Fibroblast of pulmonary artery (primary cell): ENCODE measurements at regions not wholly inside any gene's neighbourhood (a gene's known extent, or its start where the extent isn't known, plus 50 kb on each side); places are given as distances from the start of the nearest gene placed in this dataset.

Experiments used
- DNase-seq: peaks from one replicate; pipeline ENCODE4 v3.0.0-alpha.2; 2010; ENCODE audit warnings: low read depth
- H3K4me3 ChIP-seq: replicated peaks from 2 replicates; pipeline ENCODE4 v1.5.1; 2011; ENCODE audit warnings: low read depth, mild to moderate bottlenecking, control low read depth, low read length, moderate library complexity
- TF ChIP-seq, protein P1 (sequence below): IDR thresholded peaks from 2 replicates; pipeline ENCODE4 v1.5.1; 2011; ENCODE audit warnings: mild to moderate bottlenecking, control low read depth, low read length, inconsistent platforms; ENCODE audit errors: missing control alignments

DNA sequence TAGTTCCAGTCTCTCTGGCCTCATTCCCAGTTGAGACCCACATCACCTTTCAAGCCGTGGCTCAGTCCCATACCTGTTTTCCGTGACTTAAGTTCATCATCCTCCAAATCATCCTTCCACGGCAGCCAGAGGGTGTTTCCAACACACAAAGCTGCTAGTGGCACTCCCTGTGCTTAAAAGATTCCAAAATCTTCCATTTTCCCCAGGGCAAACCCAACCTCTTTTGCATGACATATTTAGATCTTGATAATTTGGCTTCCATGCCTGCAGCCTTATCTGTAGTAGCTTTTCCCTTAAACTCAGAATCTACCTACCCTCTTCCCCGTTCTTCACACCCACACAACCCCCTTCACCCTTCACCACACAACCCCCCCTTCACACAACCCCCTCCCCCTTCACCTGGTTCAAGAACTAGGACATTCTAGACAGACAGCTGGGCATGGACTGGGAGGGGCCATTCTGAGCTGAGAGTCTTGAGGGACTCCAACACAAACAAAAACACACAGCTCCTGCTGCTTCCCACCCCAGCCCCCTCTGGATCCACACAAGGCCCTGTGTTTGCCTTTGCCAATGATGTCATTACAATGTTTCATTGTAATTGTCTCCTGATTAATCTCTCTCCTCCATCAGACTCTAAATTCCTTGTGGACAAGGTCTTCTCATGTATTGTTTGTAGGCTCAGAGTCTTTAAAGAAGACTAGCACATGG is 268.2 kb downstream of the SH3GL2 start:
- no peak for DNase-seq
- TF ChIP-seq, protein P1, sequence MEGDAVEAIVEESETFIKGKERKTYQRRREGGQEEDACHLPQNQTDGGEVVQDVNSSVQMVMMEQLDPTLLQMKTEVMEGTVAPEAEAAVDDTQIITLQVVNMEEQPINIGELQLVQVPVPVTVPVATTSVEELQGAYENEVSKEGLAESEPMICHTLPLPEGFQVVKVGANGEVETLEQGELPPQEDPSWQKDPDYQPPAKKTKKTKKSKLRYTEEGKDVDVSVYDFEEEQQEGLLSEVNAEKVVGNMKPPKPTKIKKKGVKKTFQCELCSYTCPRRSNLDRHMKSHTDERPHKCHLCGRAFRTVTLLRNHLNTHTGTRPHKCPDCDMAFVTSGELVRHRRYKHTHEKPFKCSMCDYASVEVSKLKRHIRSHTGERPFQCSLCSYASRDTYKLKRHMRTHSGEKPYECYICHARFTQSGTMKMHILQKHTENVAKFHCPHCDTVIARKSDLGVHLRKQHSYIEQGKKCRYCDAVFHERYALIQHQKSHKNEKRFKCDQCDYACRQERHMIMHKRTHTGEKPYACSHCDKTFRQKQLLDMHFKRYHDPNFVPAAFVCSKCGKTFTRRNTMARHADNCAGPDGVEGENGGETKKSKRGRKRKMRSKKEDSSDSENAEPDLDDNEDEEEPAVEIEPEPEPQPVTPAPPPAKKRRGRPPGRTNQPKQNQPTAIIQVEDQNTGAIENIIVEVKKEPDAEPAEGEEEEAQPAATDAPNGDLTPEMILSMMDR = no peak

DNA sequence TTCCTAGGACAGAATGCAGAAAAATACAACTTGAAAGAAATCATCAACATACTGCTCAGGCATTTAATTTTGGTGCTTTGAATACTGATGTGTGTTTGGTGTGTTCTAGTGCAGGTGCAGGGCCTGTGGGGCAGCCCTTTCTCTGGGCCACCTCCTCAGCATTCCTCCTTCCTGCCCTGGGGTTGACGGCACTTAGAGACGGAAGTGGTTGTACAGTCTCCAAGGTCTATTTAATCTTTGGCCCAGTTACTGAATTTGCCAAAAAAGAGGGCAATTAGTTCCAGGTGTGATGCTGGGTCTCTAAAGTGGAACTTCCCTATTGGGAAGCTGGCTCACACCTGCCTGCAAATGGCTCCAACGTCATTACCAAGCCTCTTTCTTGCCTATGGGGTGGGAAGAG is 269.0 kb downstream of the SH3GL2 start:
- no peak for DNase-seq
- no peak overlapping the region for H3K4me3 ChIP-seq
- TF ChIP-seq, protein P1 = no peak

More for the DNA sequence above, 268.2 kb downstream of the SH3GL2 start:
- no peak overlapping the region for H3K4me3 ChIP-seq

DNA sequence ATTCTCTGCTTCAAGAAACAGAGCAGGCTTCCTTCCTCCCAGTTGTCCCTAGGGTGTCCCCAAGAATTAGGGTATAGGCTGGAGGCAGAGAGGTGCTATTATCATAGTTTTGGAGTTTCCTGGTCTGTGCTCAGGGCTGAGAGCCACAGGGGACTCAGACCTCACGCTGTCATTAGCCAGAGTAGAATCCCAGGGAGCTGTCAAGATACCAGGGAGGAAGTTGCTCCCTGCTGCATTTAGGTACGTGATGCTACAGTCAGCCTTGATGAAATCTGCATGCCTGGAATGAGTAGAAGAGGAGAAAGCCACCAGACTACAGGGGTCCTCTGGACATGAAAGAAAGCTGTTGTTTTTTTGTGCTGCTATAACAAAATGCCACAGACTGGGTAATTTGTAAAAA is 273.2 kb downstream of the SH3GL2 start:
- no peak overlapping the region for H3K4me3 ChIP-seq
- DNase-seq = no peak
- TF ChIP-seq, protein P1 = no peak

DNA sequence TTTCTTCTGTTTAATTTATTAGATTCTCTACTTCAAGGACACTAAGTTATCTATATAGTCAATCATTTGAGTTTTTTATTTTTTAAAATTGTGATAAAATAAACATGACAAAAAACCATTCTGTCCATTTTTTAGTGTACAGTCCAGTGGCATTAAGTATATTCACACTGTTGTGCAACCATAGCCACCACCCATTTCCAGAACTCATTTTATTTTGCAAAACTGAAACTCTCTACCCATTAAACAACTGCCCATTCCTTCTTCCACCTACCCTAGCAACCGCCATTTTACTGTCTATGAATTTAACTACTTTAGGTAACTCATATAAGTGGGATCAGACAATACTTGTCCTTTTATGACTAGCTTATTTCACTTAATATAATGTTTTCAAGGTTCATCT is 275.6 kb downstream of the SH3GL2 start:
- TF ChIP-seq, protein P1 = no peak
- no peak overlapping the region for H3K4me3 ChIP-seq
- no peak for DNase-seq

DNA sequence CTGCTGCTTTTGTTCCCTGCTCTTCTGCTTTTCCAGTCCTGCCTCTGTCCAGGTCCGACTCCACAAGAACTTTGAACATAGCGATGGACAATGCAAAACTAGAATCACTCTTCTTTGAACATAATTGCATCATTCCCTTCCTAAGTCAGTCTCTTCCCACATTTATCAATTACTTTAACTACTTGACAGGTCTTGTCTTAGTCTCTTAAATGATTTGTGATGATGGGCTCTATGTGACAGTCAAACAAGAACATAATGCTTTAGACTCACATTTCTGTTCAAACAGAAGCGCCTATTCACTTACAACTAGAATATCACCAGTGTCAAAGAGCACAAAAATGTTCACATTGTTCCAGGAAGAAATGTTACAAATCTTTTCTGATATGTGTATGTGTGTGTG is 278.1 kb downstream of the SH3GL2 start:
- H3K4me3 ChIP-seq = no peak overlapping the region
- TF ChIP-seq, protein P1 = no peak
- no peak for DNase-seq

DNA sequence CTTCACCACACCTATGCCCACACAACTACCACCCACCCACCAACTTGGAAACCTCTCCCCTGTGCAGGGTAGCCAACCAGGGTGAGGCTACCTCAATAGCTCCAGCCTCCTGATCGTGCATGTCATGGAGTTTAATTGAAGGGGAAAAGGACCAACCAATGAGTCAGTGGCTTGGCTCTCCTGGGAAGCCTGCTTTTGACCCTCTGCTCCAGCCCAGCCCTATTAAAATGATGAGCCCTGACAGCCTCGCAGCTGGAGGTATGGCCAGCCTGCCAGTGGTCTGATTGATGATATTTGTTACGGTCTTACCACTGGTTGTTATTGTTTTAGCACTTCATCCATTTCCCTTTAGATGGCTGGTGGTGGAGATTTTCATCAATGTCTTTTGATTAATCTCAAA is 280.4 kb downstream of the SH3GL2 start:
- TF ChIP-seq, protein P1 = no peak
- no peak for DNase-seq
- H3K4me3 ChIP-seq = no peak overlapping the region

DNA sequence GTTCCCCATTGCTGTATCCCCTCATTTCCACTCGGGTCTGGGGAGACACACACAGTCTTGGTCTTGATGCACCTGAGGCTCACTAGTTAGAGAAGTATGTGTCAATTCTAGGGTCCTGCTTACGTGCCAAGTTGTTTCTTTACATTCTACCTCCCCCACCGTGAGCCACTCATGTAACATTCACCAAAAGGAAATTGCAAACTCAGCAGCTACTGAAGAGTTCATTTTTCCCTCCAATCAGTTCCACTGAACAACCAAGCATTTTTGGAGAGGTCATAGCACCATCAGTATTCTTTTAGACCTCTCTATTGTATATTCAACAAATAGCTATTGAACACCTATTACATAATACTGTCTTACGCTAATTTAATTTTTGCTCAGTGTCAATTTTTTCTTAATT is 281.1 kb downstream of the SH3GL2 start:
- TF ChIP-seq, protein P1 = no peak
- DNase-seq = no peak
- no peak overlapping the region for H3K4me3 ChIP-seq
